HG02642 (cell line): ENCODE measurements at regions not wholly inside any gene's neighbourhood (a gene's known extent, or its start where the extent isn't known, plus 50 kb on each side); places are given as distances from the start of the nearest gene placed in this dataset.

Experiments used
- ATAC-seq: cut with Tn5 transposase; IDR thresholded peaks from one replicate; pipeline ENCODE4 v1.9.1; 2021; ENCODE audit warnings: mild to moderate bottlenecking; ENCODE audit not compliant: unreplicated experiment, poor library complexity

GRCh38 chr9:99326112-99326916 is 104.2 kb downstream of the SEC61B start:
- no peak for ATAC-seq

- no peak for ATAC-seq
These were observed 104.8 kb downstream of the SEC61B start for GRCh38 chr9:99326917-99327189.

- no peak for ATAC-seq
These were observed 105.6 kb downstream of the SEC61B start for GRCh38 chr9:99327667-99328066.

- no peak for ATAC-seq
These were observed 113.2 kb downstream of the SEC61B start for GRCh38 chr9:99335280-99335679.

GRCh38 chr9:99336005-99336404 is 113.9 kb downstream of the SEC61B start:
- no peak for ATAC-seq

- ATAC-seq: no peak
These were observed 114.4 kb downstream of the SEC61B start for GRCh38 chr9:99336531-99336930.

- no peak for ATAC-seq
These were observed 118.2 kb downstream of the SEC61B start for GRCh38 chr9:99340281-99340680.

GRCh38 chr9:99341686-99342085 is 119.6 kb downstream of the SEC61B start:
- ATAC-seq: no peak

GRCh38 chr9:99345451-99345850 is 123.4 kb downstream of the SEC61B start:
- ATAC-seq: no peak

- no peak for ATAC-seq
These were observed 123.9 kb downstream of the SEC61B start for GRCh38 chr9:99345942-99346341.

GRCh38 chr9:99347568-99347967 is 125.5 kb downstream of the SEC61B start:
- ATAC-seq: no peak

- ATAC-seq: no peak
These were observed 126.2 kb downstream of the SEC61B start for GRCh38 chr9:99348289-99348688.

- no peak for ATAC-seq
These were observed 127.8 kb downstream of the SEC61B start for GRCh38 chr9:99349870-99350269.

GRCh38 chr9:99350461-99350860 is 128.4 kb downstream of the SEC61B start:
- ATAC-seq: no peak

GRCh38 chr9:99351647-99352046 is 129.6 kb downstream of the SEC61B start:
- ATAC-seq: no peak

GRCh38 chr9:99352826-99353225 is 130.7 kb downstream of the SEC61B start:
- ATAC-seq: no peak

GRCh38 chr9:99353408-99353807 is 131.3 kb downstream of the SEC61B start:
- ATAC-seq: no peak

GRCh38 chr9:99354104-99354503 is 132.0 kb downstream of the SEC61B start:
- ATAC-seq: no peak

GRCh38 chr9:99356512-99356971 is 134.5 kb downstream of the SEC61B start:
- ATAC-seq: no peak

GRCh38 chr9:99357575-99357974 is 135.5 kb downstream of the SEC61B start:
- no peak for ATAC-seq

GRCh38 chr9:99358668-99359067 is 136.6 kb downstream of the SEC61B start:
- no peak for ATAC-seq

- ATAC-seq: no peak
These were observed 137.3 kb downstream of the SEC61B start for GRCh38 chr9:99359336-99359735.
